HG02678 (cell line): ENCODE measurements at regions not wholly inside any gene's neighbourhood (a gene's known extent, or its start where the extent isn't known, plus 50 kb on each side); places are given as distances from the start of the nearest gene placed in this dataset.

Experiments
- ATAC-seq: cut with Tn5 transposase; IDR thresholded peaks from one replicate; pipeline ENCODE4 v1.9.1; 2021; ENCODE audit warnings: mild to moderate bottlenecking, moderate library complexity; ENCODE audit not compliant: unreplicated experiment

GRCh38 chr13:82879921-82880320 lies 1002.4 kb downstream of the SLITRK1 start:
- ATAC-seq: no peak

- no peak for ATAC-seq
Observed at GRCh38 chr13:82878536-82878935, 1003.7 kb downstream of the SLITRK1 start.

GRCh38 chr13:82867284-82867683 lies 1015.0 kb downstream of the SLITRK1 start:
- ATAC-seq: no peak

- no peak for ATAC-seq
Observed at GRCh38 chr13:82850644-82851043, 1031.6 kb downstream of the SLITRK1 start.

GRCh38 chr13:82848766-82849165 lies 1033.5 kb downstream of the SLITRK1 start:
- no peak for ATAC-seq

- ATAC-seq: no peak
Observed at GRCh38 chr13:82847595-82847994, 1034.7 kb downstream of the SLITRK1 start.

GRCh38 chr13:82833923-82834322 lies 1048.4 kb downstream of the SLITRK1 start:
- no peak for ATAC-seq

GRCh38 chr13:82829040-82829439 lies 1053.2 kb downstream of the SLITRK1 start:
- ATAC-seq: no peak

GRCh38 chr13:82827724-82828123 lies 1054.5 kb downstream of the SLITRK1 start:
- ATAC-seq: no peak

GRCh38 chr13:82822935-82823334 lies 1059.3 kb downstream of the SLITRK1 start:
- ATAC-seq: no peak

- ATAC-seq: no peak
Observed at GRCh38 chr13:82817133-82817532, 1065.1 kb downstream of the SLITRK1 start.

- no peak for ATAC-seq
Observed at GRCh38 chr13:82815791-82816190, 1066.5 kb downstream of the SLITRK1 start.

- ATAC-seq: no peak
Observed at GRCh38 chr13:82803341-82803740, 1078.9 kb downstream of the SLITRK1 start.

- no peak for ATAC-seq
Observed at GRCh38 chr13:82802528-82802927, 1079.7 kb downstream of the SLITRK1 start.

- no peak for ATAC-seq
Observed at GRCh38 chr13:82800391-82800790, 1081.9 kb downstream of the SLITRK1 start.

GRCh38 chr13:82797876-82798275 lies 1084.4 kb downstream of the SLITRK1 start:
- no peak for ATAC-seq

GRCh38 chr13:82791035-82791434 lies 1091.2 kb downstream of the SLITRK1 start:
- ATAC-seq: no peak

- ATAC-seq: no peak
Observed at GRCh38 chr13:82772816-82773215, 1109.5 kb downstream of the SLITRK1 start.

- ATAC-seq: no peak
Observed at GRCh38 chr13:82766732-82767321, 1115.4 kb downstream of the SLITRK1 start.

- no peak for ATAC-seq
Observed at GRCh38 chr13:82758044-82758443, 1124.2 kb downstream of the SLITRK1 start.

GRCh38 chr13:82751206-82751605 lies 1131.1 kb downstream of the SLITRK1 start:
- ATAC-seq: no peak

GRCh38 chr13:82749551-82749950 lies 1132.7 kb downstream of the SLITRK1 start:
- no peak for ATAC-seq

- ATAC-seq: no peak
Observed at GRCh38 chr13:82747958-82748357, 1134.3 kb downstream of the SLITRK1 start.
